Neuronal stem cell (in vitro differentiated cells): ENCODE measurements at regions not wholly inside any gene's neighbourhood (a gene's known extent, or its start where the extent isn't known, plus 50 kb on each side); places are given as distances from the start of the nearest gene placed in this dataset.

ENCODE experiments used
- DNase-seq: peaks from one replicate; pipeline ENCODE4 v3.0.0-alpha.2; 2013; ENCODE audit warnings: low spot score
- H2AFZ ChIP-seq: one replicate; pipeline ENCODE4 v1.6.1; 2013; ENCODE audit warnings: mild to moderate bottlenecking, low read length, inconsistent platforms
- H2AK5ac ChIP-seq: 2 replicates; pipeline ENCODE4 v1.6.1; 2013; ENCODE audit warnings: low read depth, mild to moderate bottlenecking, inconsistent platforms, low read length, moderate library complexity, mixed read lengths
- H2BK120ac ChIP-seq: 2 replicates; pipeline ENCODE4 v1.6.1; 2013; ENCODE audit warnings: low read depth, mild to moderate bottlenecking, inconsistent platforms, low read length, moderate library complexity, mixed read lengths
- H2BK12ac ChIP-seq: one replicate; pipeline ENCODE4 v1.6.1; 2013; ENCODE audit warnings: low read length, inconsistent platforms
- H2BK15ac ChIP-seq: 2 replicates; pipeline ENCODE4 v1.6.1; 2013; ENCODE audit warnings: mild to moderate bottlenecking, low read length, inconsistent platforms, mixed read lengths
- H2BK5ac ChIP-seq: one replicate; pipeline ENCODE4 v1.6.1; 2013; ENCODE audit warnings: inconsistent platforms, mild to moderate bottlenecking, low read length, moderate library complexity
- H3K14ac ChIP-seq: one replicate; pipeline ENCODE4 v1.6.1; 2013; ENCODE audit warnings: low read length, inconsistent platforms
- H3K18ac ChIP-seq: 2 replicates; pipeline ENCODE4 v1.6.1; 2013; ENCODE audit warnings: low read length, inconsistent platforms
- H3K23ac ChIP-seq: 2 replicates; pipeline ENCODE4 v1.6.1; 2013; ENCODE audit warnings: low read depth, mild to moderate bottlenecking, mixed read lengths, low read length, inconsistent platforms; ENCODE audit not compliant: poor library complexity
- H3K27ac ChIP-seq: replicated peaks from 3 replicates; pipeline ENCODE4 v1.5.1; 2013; ENCODE audit warnings: low read length, inconsistent platforms
- H3K27me3 ChIP-seq, 3 experiments: 2 replicates each; pipeline ENCODE4 v1.6.1; 2013; ENCODE audit warnings: low read length in 3 of 3, mild to moderate bottlenecking in 2 of 3, inconsistent platforms in 1 of 3, low read depth in 1 of 3, mixed read lengths in 1 of 3, moderate library complexity in 1 of 3; ENCODE audit not compliant: control insufficient read depth in 3 of 3, insufficient read depth in 3 of 3
- H3K36me3 ChIP-seq, 2 donors: replicated peaks in 1 of 2; 2 replicates each; pipeline ENCODE4 v1.6.1; 2013; ENCODE audit warnings: low read length in 2 of 2; ENCODE audit not compliant: control insufficient read depth in 2 of 2, insufficient read depth in 2 of 2
- H3K4ac ChIP-seq: 2 replicates; pipeline ENCODE4 v1.6.1; 2013; ENCODE audit warnings: inconsistent platforms, mild to moderate bottlenecking, low read length, moderate library complexity
- H3K4me1 ChIP-seq, 2 donors: 1 replicate in 1 of 2; 2 replicates in 1 of 2; pipeline ENCODE4 v1.6.1; 2013; ENCODE audit warnings: low read length in 2 of 2, low read depth in 1 of 2; ENCODE audit not compliant: control insufficient read depth in 2 of 2, insufficient read depth in 1 of 2
- H3K4me2 ChIP-seq: one replicate; pipeline ENCODE4 v1.6.1; 2013; ENCODE audit warnings: mild to moderate bottlenecking, low read length, inconsistent platforms; ENCODE audit not compliant: insufficient read depth, poor library complexity, severe bottlenecking
- H3K4me3 ChIP-seq, 2 donors: 2 replicates each; pipeline ENCODE4 v1.5.1; 2013; ENCODE audit warnings: low read length in 2 of 2, mild to moderate bottlenecking in 2 of 2, inconsistent platforms in 1 of 2, moderate library complexity in 1 of 2
- H3K79me1 ChIP-seq: one replicate; pipeline ENCODE4 v1.6.1; 2013; ENCODE audit warnings: low read depth, mild to moderate bottlenecking, inconsistent platforms, low read length, moderate library complexity
- H3K9ac ChIP-seq: one replicate; pipeline ENCODE4 v1.6.1; 2013; ENCODE audit warnings: mild to moderate bottlenecking, low read depth, low read length, inconsistent platforms; ENCODE audit not compliant: poor library complexity
- H3K9me3 ChIP-seq, 2 donors: replicated peaks in 1 of 2; 2 replicates each; pipeline versions ENCODE3 to v1.6.1; 2013; ENCODE audit warnings: low read length in 2 of 2, mild to moderate bottlenecking in 2 of 2, inconsistent platforms in 1 of 2, low read depth in 1 of 2, mixed read lengths in 1 of 2, moderate library complexity in 1 of 2; ENCODE audit not compliant: control insufficient read depth in 2 of 2, insufficient read depth in 1 of 2
- H4K8ac ChIP-seq: one replicate; pipeline ENCODE4 v1.6.1; 2013; ENCODE audit warnings: low read depth, mild to moderate bottlenecking, inconsistent platforms, low read length, moderate library complexity
- H4K91ac ChIP-seq: one replicate; pipeline ENCODE4 v1.6.1; 2013; ENCODE audit warnings: low read length, low read depth, mild to moderate bottlenecking, inconsistent platforms; ENCODE audit not compliant: poor library complexity
- WGBS, 2 donors: extraction: QIAGEN DNeasy Blood & Tissue Kit; methylation state at CpG; one replicate each; pipeline ENCODE4 v1.1.7; 2013; ENCODE audit warnings: missing lambda C conversion rate in 2 of 2, mixed read lengths in 1 of 2; ENCODE audit not compliant: insufficient read length in 2 of 2, insufficient replicate concordance in 1 of 2; ENCODE audit errors: extremely low coverage in 2 of 2; 5-methylcytosine and 5-hydroxymethylcytosine counted together

DNA sequence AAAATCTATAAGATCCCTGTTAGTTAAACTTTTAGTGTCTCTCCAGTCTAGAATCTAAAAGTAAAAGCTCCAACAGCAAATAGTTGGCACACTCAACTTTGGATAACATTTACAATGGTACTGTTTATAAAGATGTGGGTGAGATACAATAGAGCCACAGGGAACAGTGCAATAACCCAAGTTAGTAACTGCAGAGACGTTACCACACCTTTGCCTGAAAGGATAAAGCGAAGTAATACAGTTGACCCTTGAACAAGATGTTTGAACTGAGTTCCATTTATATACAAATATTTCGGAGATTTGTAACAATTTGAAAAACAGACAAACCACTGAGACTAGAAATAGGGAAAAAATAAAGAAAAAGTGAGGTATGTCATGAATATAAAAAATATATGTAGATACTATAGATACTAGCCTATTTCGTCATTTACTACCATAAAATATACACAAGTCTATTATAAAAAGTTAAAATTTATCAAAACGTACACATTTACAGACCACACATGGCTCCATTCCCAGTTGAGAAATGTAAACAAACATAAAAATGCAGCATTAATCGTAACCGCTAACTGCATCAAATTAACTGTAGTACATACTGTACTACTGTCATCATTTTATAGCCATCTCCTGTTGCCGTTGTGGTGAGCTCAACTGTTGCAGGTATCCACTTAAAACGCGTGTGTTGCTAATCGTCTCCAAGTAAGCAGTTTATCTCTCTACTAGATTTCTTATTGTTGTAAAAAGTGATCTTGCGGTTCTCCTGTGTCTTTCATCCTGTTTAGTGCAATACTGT lies 56.5 kb upstream of the HIF1A start:
- no CpG with 5 or more reads among the region's 12 CpGs for WGBS, 2 donors

DNA sequence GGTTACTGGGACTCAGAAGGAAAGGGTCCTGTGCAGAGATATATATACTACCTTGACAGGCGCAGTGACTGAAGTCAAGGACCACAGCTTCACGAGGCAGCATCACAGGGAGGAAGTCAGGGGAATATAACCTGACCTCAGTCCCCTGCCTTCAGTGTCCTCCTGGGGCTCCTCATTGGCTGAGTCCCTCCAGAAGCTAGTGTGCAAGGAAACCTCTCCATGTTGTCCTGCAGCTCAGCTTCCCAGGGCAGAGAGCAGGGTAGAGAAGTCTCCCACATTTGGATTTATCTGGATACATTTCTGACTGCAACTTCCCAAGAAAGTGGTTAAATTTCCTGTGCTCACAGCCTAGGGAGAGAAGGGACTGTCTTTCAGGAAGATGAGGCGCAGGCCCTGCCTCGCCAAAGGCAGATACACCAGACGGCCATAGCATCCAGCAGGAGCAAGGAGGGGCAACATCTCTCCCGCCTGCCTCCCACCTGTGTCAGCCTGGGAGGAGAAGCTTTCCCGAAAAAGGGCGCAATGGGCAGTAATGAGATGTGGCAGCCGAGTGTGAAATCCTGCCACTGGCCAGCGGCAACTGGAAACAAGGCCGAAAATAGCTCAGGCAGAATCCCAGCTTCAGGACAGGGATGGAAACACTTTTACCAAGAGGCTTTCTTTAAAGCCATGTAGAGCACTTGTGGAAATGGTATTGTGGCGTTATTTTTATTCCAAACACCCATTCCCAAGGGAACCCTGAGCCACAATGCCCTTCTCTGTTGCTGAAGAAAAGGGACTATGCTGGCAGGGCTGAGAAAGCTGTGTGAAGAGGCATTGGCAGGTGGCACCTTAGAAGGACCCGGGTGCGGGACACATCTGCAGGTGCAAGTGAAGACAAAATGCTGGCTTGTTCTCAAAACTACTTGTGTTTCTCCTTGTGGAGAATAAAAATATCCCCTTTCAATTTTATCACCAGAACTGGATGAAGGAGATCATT lies 54.9 kb upstream of the HIF1A start:
- H2AK5ac ChIP-seq, result no peak overlapping the region
- H4K8ac ChIP-seq, result no peak overlapping the region
- no peak overlapping the region for H3K4me3 ChIP-seq
- peak overlapping the region; percentile 6 for H2AFZ ChIP-seq
- H3K36me3 ChIP-seq, result no peaks in the 10 kb centered on the region
- no peak overlapping the region for H3K9ac ChIP-seq
- no peak overlapping the region for H2BK5ac ChIP-seq
- no peak overlapping the region for H2BK15ac ChIP-seq
- peaks cover 0 to 5% of the 10 kb centered on the region in 2 donors for H3K9me3 ChIP-seq
- no peak overlapping the region for H2BK12ac ChIP-seq
- H2BK120ac ChIP-seq, result no peak overlapping the region
- H3K27me3 ChIP-seq, result peaks cover 0 to 8% (median 0%) of the 10 kb centered on the region in 3 experiments
- DNase-seq, result no peak
- H3K4ac ChIP-seq, result no peak overlapping the region
- H4K91ac ChIP-seq, result no peak overlapping the region
- no peaks in the 10 kb centered on the region for H3K79me1 ChIP-seq
- H3K14ac ChIP-seq, result no peak overlapping the region
- no peak overlapping the region for H3K27ac ChIP-seq
- H3K4me1 ChIP-seq, result peaks cover 2 to 3% of the 10 kb centered on the region in 2 donors
- no peak overlapping the region for H3K4me2 ChIP-seq
- no peak overlapping the region for H3K23ac ChIP-seq
- no CpG with 5 or more reads among the region's 14 CpGs for WGBS, 2 donors
- peak overlapping the region; percentile 6 for H3K18ac ChIP-seq

More for the DNA sequence above, 56.5 kb upstream of the HIF1A start:
- H4K8ac ChIP-seq, result no peak overlapping the region
- peaks cover 0 to 2% of the 10 kb centered on the region in 2 donors for H3K4me1 ChIP-seq
- H3K9me3 ChIP-seq, result peaks cover 0 to 5% of the 10 kb centered on the region in 2 donors
- no peak overlapping the region for H3K18ac ChIP-seq
- no peaks in the 10 kb centered on the region for H3K79me1 ChIP-seq
- no peak for DNase-seq
- no peak overlapping the region for H3K9ac ChIP-seq
- H2BK120ac ChIP-seq, result no peak overlapping the region
- H3K23ac ChIP-seq, result no peak overlapping the region
- H3K4me2 ChIP-seq, result no peak overlapping the region
- no peak overlapping the region for H2BK15ac ChIP-seq
- H3K36me3 ChIP-seq, result no peaks in the 10 kb centered on the region
- H3K4ac ChIP-seq, result no peak overlapping the region
- H2BK12ac ChIP-seq, result no peak overlapping the region
- H2AK5ac ChIP-seq, result no peak overlapping the region
- H4K91ac ChIP-seq, result no peak overlapping the region
- H3K27me3 ChIP-seq, result peaks cover 0 to 8% (median 0%) of the 10 kb centered on the region in 3 experiments
- H2BK5ac ChIP-seq, result no peak overlapping the region
- H3K27ac ChIP-seq, result no peak overlapping the region
- H3K4me3 ChIP-seq, result no peak overlapping the region
- no peak overlapping the region for H2AFZ ChIP-seq
- no peak overlapping the region for H3K14ac ChIP-seq

DNA sequence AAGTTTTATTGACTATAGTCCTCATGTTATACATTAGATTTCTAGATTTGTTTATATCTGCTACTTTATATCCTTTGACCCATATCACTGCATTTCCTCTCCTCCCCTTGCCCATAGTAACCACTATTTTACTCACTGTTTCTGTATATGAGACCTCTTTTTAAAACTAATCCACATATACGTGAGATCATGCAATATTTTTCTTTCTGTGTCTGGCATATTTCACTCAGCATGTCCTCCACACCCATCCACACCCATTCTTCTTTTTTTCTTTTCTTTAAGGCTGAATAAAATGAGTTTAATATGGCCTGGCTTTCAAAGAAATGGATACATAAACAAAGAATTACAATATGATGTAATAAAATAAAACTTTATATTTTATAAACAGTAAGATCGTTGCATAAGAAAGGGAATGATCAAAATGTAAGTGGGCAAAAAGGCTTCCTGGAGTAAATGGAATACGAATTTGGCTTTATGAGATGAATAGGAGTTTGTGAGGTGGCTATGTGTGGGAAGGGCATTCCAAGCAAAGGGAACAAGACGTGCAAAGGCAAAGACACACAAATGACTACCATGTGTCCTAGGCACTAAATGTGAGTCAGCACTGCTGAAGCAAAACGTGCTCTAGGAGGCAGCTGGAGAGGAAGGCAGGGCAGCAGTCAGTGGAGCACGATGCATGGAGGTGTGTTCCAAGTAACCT lies 53.2 kb upstream of the HIF1A start:
- Histone ChIP-seq H3K79me1 (no peaks in the 10 kb centered on the region), H2BK12ac (no peak overlapping the region), H2BK5ac (no peak overlapping the region), H3K18ac (no peak overlapping the region), H3K9ac (no peak overlapping the region), H3K4ac (no peak overlapping the region), H3K14ac (no peak overlapping the region), H3K4me3 (no peak overlapping the region), H2BK120ac (no peak overlapping the region), H3K27me3 (peaks cover 0 to 2% (median 0%) of the 10 kb centered on the region in 3 experiments), H3K27ac (no peak overlapping the region), H2AK5ac (no peak overlapping the region), H4K91ac (no peak overlapping the region), H3K4me2 (no peak overlapping the region), H3K9me3 (peaks cover 0 to 5% of the 10 kb centered on the region in 2 donors), H3K36me3 (no peaks in the 10 kb centered on the region), H2BK15ac (no peak overlapping the region), H4K8ac (no peak overlapping the region), H2AFZ (no peak overlapping the region), H3K4me1 (peaks cover 2 to 3% of the 10 kb centered on the region in 2 donors), H3K23ac (no peak overlapping the region)
- no CpG with 5 or more reads among the region's 6 CpGs for WGBS, 2 donors
- DNase-seq, result no peak
